ENCODE measurements at regions not wholly inside any gene's neighbourhood (a gene's known extent, or its start where the extent isn't known, plus 50 kb on each side); places are given as distances from the start of the nearest gene placed in this dataset.
A peak's percentile ranks its signal among the peaks of the same experiment; 100 is the strongest.

DNA sequence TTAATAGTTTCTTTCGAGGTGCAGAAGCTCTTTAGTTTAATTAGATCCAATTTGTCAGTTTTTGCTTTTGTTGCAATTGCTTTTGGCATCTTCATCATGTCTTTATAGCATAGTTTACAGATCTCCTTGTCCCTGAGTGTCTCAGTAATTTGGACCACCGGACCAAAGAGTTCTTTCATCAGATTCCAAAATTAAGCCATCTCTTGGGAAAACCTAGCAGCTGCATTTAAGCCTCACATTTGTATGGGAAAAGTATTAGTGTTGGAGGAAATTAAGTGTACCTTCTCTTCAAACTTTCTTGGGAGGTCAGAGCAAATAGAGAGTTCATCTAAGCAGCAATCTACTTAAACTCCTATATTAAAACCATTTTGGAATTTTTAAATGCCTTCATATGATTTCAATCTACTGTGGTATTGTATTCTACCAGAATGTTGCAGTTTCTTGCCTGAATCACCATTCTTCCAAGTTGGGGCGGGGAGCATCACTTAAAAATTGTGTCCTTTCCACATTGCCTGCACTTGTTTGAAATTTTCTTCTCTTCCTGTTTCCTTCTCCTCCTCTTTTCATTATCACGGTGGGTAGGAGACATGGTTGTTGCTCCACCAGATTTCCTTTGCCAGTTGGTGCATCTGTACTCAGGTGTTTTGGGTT, 97.3 kb upstream of the DAB2 start:
- TF ChIP-seq, protein P1, sequence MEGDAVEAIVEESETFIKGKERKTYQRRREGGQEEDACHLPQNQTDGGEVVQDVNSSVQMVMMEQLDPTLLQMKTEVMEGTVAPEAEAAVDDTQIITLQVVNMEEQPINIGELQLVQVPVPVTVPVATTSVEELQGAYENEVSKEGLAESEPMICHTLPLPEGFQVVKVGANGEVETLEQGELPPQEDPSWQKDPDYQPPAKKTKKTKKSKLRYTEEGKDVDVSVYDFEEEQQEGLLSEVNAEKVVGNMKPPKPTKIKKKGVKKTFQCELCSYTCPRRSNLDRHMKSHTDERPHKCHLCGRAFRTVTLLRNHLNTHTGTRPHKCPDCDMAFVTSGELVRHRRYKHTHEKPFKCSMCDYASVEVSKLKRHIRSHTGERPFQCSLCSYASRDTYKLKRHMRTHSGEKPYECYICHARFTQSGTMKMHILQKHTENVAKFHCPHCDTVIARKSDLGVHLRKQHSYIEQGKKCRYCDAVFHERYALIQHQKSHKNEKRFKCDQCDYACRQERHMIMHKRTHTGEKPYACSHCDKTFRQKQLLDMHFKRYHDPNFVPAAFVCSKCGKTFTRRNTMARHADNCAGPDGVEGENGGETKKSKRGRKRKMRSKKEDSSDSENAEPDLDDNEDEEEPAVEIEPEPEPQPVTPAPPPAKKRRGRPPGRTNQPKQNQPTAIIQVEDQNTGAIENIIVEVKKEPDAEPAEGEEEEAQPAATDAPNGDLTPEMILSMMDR (IDR thresholded peaks at IDR 0.05; ENCODE audit: unreplicated experiment): no peak
- Mint-ChIP-seq H3K9me3 (peaks cover 10% of the 10 kb centered on the region), H3K27ac (no peak overlapping the region), H3K27me3 (ENCODE audit: low read depth) (no peaks in the 10 kb centered on the region), H3K4me3 (no peak overlapping the region), H3K4me1 (peaks cover 38% of the 10 kb centered on the region), H3K36me3 (peaks cover 2% of the 10 kb centered on the region)
- no peak for DNase-seq (ENCODE audit: low spot score in 2 of 2, unreplicated experiment in 2 of 2)

DNA sequence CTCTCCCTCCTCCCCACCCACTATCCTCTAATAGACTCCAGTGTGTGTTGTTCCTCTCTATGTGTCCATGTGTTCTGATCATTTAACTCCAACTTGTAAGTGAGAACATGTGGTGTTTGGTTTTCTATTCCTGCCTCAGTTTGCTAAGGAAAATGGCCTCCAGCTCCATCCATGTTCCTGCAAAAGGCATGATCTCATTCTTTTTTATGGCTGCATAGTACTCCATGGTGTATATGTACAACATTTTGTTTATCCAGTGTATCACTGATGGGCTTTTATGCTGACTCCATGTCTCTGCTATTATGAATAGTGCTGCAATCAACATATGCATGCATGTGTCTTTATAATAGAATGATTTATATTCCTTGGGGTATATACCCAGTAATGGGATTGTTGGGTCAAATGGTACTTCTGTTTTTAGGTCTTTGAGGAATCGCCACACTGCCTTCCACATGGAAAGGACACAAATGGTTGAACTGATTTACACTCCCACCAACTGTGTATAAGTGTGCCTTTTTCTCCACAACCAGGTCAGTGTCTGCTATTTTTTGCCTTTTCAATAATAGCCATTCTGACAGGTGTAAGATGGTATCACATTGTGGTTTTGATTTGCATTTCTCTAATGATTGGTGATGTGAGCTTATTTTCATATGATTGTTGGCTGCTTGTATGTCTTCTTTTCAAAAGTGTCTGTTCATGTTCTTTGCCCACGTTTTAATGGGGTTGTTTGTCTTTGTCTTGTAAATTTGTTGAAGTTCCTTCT, 96.5 kb upstream of the DAB2 start:
- H3K4me1 Mint-ChIP-seq: peaks cover 33% of the 10 kb centered on the region
- DNase-seq (ENCODE audit: low spot score in 2 of 2, unreplicated experiment in 2 of 2): no peak
- TF ChIP-seq, protein P1 (IDR thresholded peaks at IDR 0.05; ENCODE audit: unreplicated experiment): no peak
- no peak overlapping the region for H3K27ac Mint-ChIP-seq
- H3K4me3 Mint-ChIP-seq: no peak overlapping the region
- H3K27me3 Mint-ChIP-seq (ENCODE audit: low read depth): no peaks in the 10 kb centered on the region
- H3K9me3 Mint-ChIP-seq: peaks cover 10% of the 10 kb centered on the region
- peaks cover 2% of the 10 kb centered on the region for H3K36me3 Mint-ChIP-seq

DNA sequence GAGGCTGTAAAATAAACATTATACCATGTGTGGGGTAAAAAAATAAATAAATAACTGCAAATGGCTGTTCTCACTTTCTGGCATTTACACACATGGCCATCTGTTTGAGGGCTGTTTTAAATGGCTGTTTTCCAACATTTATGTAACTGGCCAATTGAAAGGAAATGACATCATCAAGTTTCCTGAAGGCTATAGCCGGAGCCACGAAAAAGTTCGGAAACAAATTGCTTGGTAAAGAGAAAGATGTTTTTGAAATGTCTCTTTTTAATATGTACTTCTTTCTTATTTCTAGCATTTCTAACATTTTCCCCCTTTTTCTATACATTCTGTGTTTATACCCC, 95.4 kb upstream of the DAB2 start:
- DNase-seq (ENCODE audit: low spot score in 2 of 2, unreplicated experiment in 2 of 2): no peak
- TF ChIP-seq, protein P1 (IDR thresholded peaks at IDR 0.05; ENCODE audit: unreplicated experiment): no peak
- H3K27ac Mint-ChIP-seq: peak overlapping the region; percentile 66
- H3K4me1 Mint-ChIP-seq: peaks cover 33% of the 10 kb centered on the region
- H3K4me3 Mint-ChIP-seq: no peak overlapping the region
- H3K9me3 Mint-ChIP-seq: peaks cover 10% of the 10 kb centered on the region
- peaks cover 2% of the 10 kb centered on the region for H3K36me3 Mint-ChIP-seq
- H3K27me3 Mint-ChIP-seq (ENCODE audit: low read depth): no peaks in the 10 kb centered on the region

DNA sequence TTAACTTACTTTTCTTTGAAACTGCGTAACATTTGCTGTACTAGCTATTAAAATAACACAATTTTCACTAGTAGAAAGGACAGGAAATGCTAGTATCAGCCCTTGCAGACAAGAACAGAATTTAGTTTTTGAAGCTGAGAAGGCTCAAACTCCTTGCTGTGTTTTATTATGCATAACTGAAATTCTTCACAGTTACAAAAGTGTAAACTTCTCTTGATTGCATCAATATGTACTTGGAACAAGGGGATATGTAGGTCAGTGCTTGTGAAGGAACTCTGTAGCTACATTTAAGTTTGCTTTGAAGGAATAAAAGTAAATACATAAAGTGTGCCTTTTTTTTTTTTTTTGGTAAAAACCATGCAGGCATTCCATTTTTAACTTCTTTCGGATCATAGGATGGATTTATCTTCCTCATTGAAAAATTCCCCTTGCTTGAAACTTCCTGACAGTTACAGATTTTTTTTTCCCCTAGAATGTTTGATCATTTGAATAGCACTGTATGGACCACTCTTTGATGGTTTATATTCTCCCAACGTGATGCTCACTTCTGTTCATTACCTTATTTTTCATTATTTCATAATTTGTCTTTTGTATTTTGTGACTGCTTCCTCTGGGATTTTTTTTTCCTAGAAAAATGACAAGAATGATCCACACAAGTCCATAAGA, 94.9 kb upstream of the DAB2 start:
- no peak for DNase-seq (ENCODE audit: low spot score in 2 of 2, unreplicated experiment in 2 of 2)
- Mint-ChIP-seq H3K36me3 (peaks cover 2% of the 10 kb centered on the region), H3K27ac (peak overlapping the region; percentile 66), H3K9me3 (peaks cover 10% of the 10 kb centered on the region), H3K4me1 (peaks cover 30% of the 10 kb centered on the region), H3K4me3 (no peak overlapping the region), H3K27me3 (ENCODE audit: low read depth) (no peaks in the 10 kb centered on the region)
- TF ChIP-seq, protein P1 (IDR thresholded peaks at IDR 0.05; ENCODE audit: unreplicated experiment): no peak

DNA sequence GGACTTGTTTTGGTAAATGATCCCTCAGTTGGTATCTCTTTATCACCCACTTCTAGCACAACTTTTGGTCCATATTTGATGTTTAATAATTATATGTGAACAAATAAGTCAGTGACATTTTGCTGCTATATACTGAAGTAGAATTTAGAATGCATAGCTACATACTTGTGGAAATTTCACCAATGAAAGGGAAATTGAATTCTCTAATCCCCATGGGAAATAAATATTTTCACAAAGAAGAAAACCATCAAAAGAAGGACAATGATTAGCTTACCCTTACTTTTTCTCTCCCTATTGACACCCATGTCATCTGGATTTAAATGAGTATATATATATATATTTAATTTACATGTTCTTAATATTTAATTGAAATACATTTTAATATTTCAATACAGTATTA, 94.3 kb upstream of the DAB2 start:
- Mint-ChIP-seq H3K4me3 (no peak overlapping the region), H3K36me3 (peaks cover 2% of the 10 kb centered on the region), H3K27me3 (ENCODE audit: low read depth) (no peaks in the 10 kb centered on the region), H3K4me1 (peaks cover 26% of the 10 kb centered on the region), H3K27ac (peak overlapping the region; percentile 66), H3K9me3 (peaks cover 10% of the 10 kb centered on the region)
- no peak for DNase-seq (ENCODE audit: low spot score in 2 of 2, unreplicated experiment in 2 of 2)
- TF ChIP-seq, protein P1 (IDR thresholded peaks at IDR 0.05; ENCODE audit: unreplicated experiment): no peak

Measured in mesothelial cell of epicardium (in vitro differentiated cells).